ENCODE measurements at regions not wholly inside any gene's neighbourhood (a gene's known extent, or its start where the extent isn't known, plus 50 kb on each side); places are given as distances from the start of the nearest gene placed in this dataset.

DNA sequence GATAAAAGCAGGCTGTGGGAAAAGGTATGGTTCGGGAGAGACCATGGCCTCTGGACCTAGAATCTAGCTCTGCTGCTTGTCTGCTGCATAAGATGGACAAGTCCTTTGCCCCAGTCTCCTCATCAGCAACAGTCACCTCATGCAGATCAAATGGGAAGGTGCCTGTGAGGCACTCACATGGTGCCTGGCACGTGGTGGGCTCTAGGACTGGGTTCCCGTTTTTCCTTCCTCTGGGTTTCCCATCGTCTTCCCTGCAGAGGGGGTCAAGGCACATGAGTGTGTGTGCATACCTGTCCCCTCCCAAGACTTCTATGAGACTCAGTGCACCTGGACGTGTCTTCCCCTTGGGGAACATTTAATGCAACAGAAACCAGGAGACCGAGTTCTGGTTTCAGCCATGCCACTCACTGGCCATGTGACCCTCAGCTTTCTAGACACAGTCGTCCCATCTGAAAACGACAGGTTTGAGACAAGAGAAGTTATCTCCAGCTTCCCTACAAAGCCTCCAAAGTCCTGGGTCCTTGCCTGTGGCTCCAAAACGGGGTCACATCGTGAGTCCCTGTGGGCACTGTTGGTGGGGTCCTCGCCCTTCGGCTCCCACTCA, 95.9 kb upstream of the NPTX2 start:
- Histone ChIP-seq H4K20me1 (ENCODE audit: insufficient read depth, low read length) (no peaks in the 10 kb centered on the region), H3K27me3 (replicated peaks; ENCODE audit: insufficient read depth, low read length) (no peaks in the 10 kb centered on the region), H3F3A (ENCODE audit: insufficient read depth, low read length) (no peaks in the 10 kb centered on the region), H3K9me2 (replicated peaks; ENCODE audit: insufficient read depth, low read length) (no peaks in the 10 kb centered on the region), H3K36me3 (replicated peaks; ENCODE audit: insufficient read depth, low read length) (no peaks in the 10 kb centered on the region), H2AFZ (ENCODE audit: low read length) (no peak overlapping the region), H3K27ac (ENCODE audit: low read length) (no peak overlapping the region), H3K79me2 (ENCODE audit: low read length) (no peaks in the 10 kb centered on the region), H3K9me3 (replicated peaks; ENCODE audit: insufficient read depth, low read length) (no peaks in the 10 kb centered on the region), H3K4me1 (ENCODE audit: low read length) (no peaks in the 10 kb centered on the region), H3K4me2 (ENCODE audit: low read depth, low read length) (no peak overlapping the region), H3K4me3 (ENCODE audit: low read length) (no peak overlapping the region), H3K9ac (ENCODE audit: low read length) (no peak overlapping the region)
- TF ChIP-seq EZH2 (optimal IDR thresholded peaks at IDR 0.05; ENCODE audit: low read depth, low read length): no peak
- TF ChIP-seq, protein P1, sequence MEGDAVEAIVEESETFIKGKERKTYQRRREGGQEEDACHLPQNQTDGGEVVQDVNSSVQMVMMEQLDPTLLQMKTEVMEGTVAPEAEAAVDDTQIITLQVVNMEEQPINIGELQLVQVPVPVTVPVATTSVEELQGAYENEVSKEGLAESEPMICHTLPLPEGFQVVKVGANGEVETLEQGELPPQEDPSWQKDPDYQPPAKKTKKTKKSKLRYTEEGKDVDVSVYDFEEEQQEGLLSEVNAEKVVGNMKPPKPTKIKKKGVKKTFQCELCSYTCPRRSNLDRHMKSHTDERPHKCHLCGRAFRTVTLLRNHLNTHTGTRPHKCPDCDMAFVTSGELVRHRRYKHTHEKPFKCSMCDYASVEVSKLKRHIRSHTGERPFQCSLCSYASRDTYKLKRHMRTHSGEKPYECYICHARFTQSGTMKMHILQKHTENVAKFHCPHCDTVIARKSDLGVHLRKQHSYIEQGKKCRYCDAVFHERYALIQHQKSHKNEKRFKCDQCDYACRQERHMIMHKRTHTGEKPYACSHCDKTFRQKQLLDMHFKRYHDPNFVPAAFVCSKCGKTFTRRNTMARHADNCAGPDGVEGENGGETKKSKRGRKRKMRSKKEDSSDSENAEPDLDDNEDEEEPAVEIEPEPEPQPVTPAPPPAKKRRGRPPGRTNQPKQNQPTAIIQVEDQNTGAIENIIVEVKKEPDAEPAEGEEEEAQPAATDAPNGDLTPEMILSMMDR (IDR thresholded peaks at IDR 0.05; ENCODE audit: low read length): no peak
- TF ChIP-seq EZH2phosphoT487 (IDR thresholded peaks at IDR 0.05; ENCODE audit: low read length): no peak
- DNase-seq: no peak

- H3K9me2 ChIP-seq (replicated peaks; ENCODE audit: insufficient read depth, low read length): no peaks in the 10 kb centered on the region
- H3F3A ChIP-seq (ENCODE audit: insufficient read depth, low read length): no peaks in the 10 kb centered on the region
- H3K27ac ChIP-seq (ENCODE audit: low read length): no peak overlapping the region
- H3K9me3 ChIP-seq (replicated peaks; ENCODE audit: insufficient read depth, low read length): no peaks in the 10 kb centered on the region
- H3K4me2 ChIP-seq (ENCODE audit: low read depth, low read length): no peak overlapping the region
- H3K9ac ChIP-seq (ENCODE audit: low read length): no peak overlapping the region
- H3K4me1 ChIP-seq (ENCODE audit: low read length): no peaks in the 10 kb centered on the region
- no peaks in the 10 kb centered on the region for H3K36me3 ChIP-seq (replicated peaks; ENCODE audit: insufficient read depth, low read length)
- DNase-seq: no peak
- TF ChIP-seq EZH2 (optimal IDR thresholded peaks at IDR 0.05; ENCODE audit: low read depth, low read length) (no peak), EZH2phosphoT487 (IDR thresholded peaks at IDR 0.05; ENCODE audit: low read length) (no peak)
- TF ChIP-seq, protein P1 (IDR thresholded peaks at IDR 0.05; ENCODE audit: low read length): no peak
- H2AFZ ChIP-seq (ENCODE audit: low read length): no peak overlapping the region
- no peaks in the 10 kb centered on the region for H3K27me3 ChIP-seq (replicated peaks; ENCODE audit: insufficient read depth, low read length)
- H3K4me3 ChIP-seq (ENCODE audit: low read length): no peak overlapping the region
- H3K79me2 ChIP-seq (ENCODE audit: low read length): no peaks in the 10 kb centered on the region
- H4K20me1 ChIP-seq (ENCODE audit: insufficient read depth, low read length): no peaks in the 10 kb centered on the region
These were observed 96.6 kb upstream of the NPTX2 start for GRCh38 chr7:98520356-98520951.

GRCh38 chr7:98518159-98518947, 98.7 kb upstream of the NPTX2 start:
- H4K20me1 ChIP-seq (ENCODE audit: insufficient read depth, low read length): no peaks in the 10 kb centered on the region
- no peaks in the 10 kb centered on the region for H3K9me3 ChIP-seq (replicated peaks; ENCODE audit: insufficient read depth, low read length)
- H3K4me2 ChIP-seq (ENCODE audit: low read depth, low read length): no peak overlapping the region
- H2AFZ ChIP-seq (ENCODE audit: low read length): no peak overlapping the region
- no peaks in the 10 kb centered on the region for H3K4me1 ChIP-seq (ENCODE audit: low read length)
- no peaks in the 10 kb centered on the region for H3K79me2 ChIP-seq (ENCODE audit: low read length)
- no peaks in the 10 kb centered on the region for H3K9me2 ChIP-seq (replicated peaks; ENCODE audit: insufficient read depth, low read length)
- H3K27me3 ChIP-seq (replicated peaks; ENCODE audit: insufficient read depth, low read length): no peaks in the 10 kb centered on the region
- H3K27ac ChIP-seq (ENCODE audit: low read length): no peak overlapping the region
- H3K36me3 ChIP-seq (replicated peaks; ENCODE audit: insufficient read depth, low read length): no peaks in the 10 kb centered on the region
- no peak overlapping the region for H3K4me3 ChIP-seq (ENCODE audit: low read length)
- TF ChIP-seq EZH2phosphoT487 (IDR thresholded peaks at IDR 0.05; ENCODE audit: low read length): no peak
- TF ChIP-seq, protein P1 (IDR thresholded peaks at IDR 0.05; ENCODE audit: low read length): no peak
- TF ChIP-seq EZH2 (optimal IDR thresholded peaks at IDR 0.05; ENCODE audit: low read depth, low read length): no peak
- no peak for DNase-seq
- no peaks in the 10 kb centered on the region for H3F3A ChIP-seq (ENCODE audit: insufficient read depth, low read length)
- H3K9ac ChIP-seq (ENCODE audit: low read length): no peak overlapping the region

Data from MM.1S (cell line).